Skeletal muscle satellite cell (primary cell): ENCODE measurements at regions not wholly inside any gene's neighbourhood (a gene's known extent, or its start where the extent isn't known, plus 50 kb on each side); places are given as distances from the start of the nearest gene placed in this dataset.

ENCODE experiments used
- H3K27me3 ChIP-seq: 2 replicates; pipeline ENCODE4 v1.7.0; 2013; ENCODE audit warnings: low read length; ENCODE audit not compliant: control insufficient read depth, insufficient read depth
- H3K36me3 ChIP-seq: 2 replicates; pipeline ENCODE4 v1.7.0; 2013; ENCODE audit warnings: mild to moderate bottlenecking, control low read depth, low read length; ENCODE audit not compliant: insufficient read depth
- H3K4me1 ChIP-seq: 2 replicates; pipeline ENCODE4 v1.7.0; 2013; ENCODE audit warnings: low read length; ENCODE audit not compliant: control insufficient read depth, insufficient read depth
- H3K4me2 ChIP-seq: 2 replicates; pipeline ENCODE4 v1.7.0; 2013; ENCODE audit warnings: mild to moderate bottlenecking, low read length
- H3K4me3 ChIP-seq: 2 replicates; pipeline ENCODE4 v1.7.0; 2013; ENCODE audit warnings: low read length
- H3K9ac ChIP-seq: 2 replicates; pipeline ENCODE4 v1.7.0; 2013; ENCODE audit warnings: mild to moderate bottlenecking, low read depth, low read length, moderate library complexity
- H3K9me3 ChIP-seq: replicated peaks from 2 replicates; pipeline ENCODE4 v1.7.0; 2013; ENCODE audit warnings: mild to moderate bottlenecking, control low read depth, low read length

DNA sequence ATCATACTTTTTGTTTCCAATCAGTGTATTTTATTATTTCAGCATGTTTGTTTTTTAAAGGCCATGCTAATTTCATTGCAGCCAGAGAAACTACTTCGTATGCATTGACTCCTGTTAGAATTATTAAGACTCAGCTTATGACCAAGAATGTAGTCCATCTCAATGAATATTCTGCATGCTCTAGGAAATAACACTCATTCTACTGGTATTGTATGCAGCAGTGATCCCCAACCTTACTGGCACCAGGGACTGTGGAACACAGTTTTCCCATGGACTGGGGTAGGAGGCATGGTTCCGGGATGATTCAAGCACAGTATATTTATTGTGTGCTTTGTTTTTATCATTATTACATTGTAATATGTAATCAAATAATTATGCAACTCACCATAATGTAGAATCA, 356.9 kb downstream of the DSEL start:
- no peaks in the 10 kb centered on the region for H3K9me3 ChIP-seq
- no peaks in the 10 kb centered on the region for H3K27me3 ChIP-seq
- H3K4me1 ChIP-seq = no peaks in the 10 kb centered on the region
- no peak overlapping the region for H3K9ac ChIP-seq
- H3K4me2 ChIP-seq = no peak overlapping the region
- no peak overlapping the region for H3K4me3 ChIP-seq
- H3K36me3 ChIP-seq = no peaks in the 10 kb centered on the region

GRCh38 chr18:67154979-67155378, 361.5 kb downstream of the DSEL start:
- no peak overlapping the region for H3K9ac ChIP-seq
- no peaks in the 10 kb centered on the region for H3K36me3 ChIP-seq
- H3K4me3 ChIP-seq = no peak overlapping the region
- no peaks in the 10 kb centered on the region for H3K9me3 ChIP-seq
- no peak overlapping the region for H3K4me2 ChIP-seq
- H3K4me1 ChIP-seq = no peaks in the 10 kb centered on the region
- no peaks in the 10 kb centered on the region for H3K27me3 ChIP-seq

DNA sequence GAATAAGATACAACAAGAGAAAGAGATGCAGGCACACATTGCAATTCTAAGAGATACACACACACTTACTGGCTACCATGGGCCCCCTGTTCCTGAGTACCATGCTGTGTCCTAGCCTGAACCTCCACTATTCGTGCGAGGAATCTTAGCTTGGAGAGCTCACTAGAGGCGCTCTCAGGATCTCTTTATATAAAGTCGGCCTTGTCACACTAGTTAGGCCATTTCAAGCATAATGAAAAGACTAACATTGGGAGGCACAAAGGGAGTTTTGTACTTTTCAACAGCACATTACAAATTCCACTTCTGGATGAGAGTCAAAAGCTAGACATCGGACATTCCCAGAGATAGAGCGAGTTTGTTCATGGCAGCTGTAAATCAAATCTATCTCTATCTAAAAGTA, 365.2 kb downstream of the DSEL start:
- no peaks in the 10 kb centered on the region for H3K27me3 ChIP-seq
- no peak overlapping the region for H3K4me3 ChIP-seq
- no peak overlapping the region for H3K4me2 ChIP-seq
- no peaks in the 10 kb centered on the region for H3K36me3 ChIP-seq
- H3K9me3 ChIP-seq = no peaks in the 10 kb centered on the region
- H3K4me1 ChIP-seq = no peaks in the 10 kb centered on the region
- H3K9ac ChIP-seq = no peak overlapping the region

DNA sequence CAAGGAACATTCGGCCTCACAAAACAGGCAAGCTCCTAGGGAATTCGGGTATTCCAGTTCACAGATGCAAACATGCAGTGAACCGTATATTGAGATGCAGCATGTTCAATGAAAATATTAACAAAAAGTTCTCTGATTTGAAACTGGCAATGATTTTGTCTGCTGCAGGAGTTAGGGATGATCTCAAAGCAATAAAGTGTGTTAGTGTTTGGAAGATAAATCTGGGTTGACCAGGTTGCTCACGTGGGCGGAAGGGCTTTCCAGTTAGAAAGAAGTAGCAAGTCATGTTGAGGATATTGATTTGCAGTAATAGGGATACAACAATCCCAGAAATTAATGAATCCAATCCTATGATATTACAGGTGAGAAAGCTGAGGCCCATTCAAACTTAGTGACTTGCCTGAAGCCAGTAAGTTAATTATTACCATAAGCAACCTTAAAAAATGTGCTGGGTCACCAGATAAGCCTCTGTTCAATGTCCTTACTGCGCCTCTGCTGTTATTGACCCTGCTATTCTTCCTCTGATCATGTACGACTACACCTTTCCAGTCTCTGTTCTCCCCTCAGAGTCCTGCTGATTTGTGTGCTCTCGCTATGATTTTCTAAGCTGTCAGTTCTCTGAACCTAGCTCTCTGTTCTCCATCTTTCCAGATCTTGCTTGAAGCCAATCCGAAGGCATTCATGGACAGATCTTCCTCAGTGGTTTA, 370.8 kb downstream of the DSEL start:
- Histone ChIP-seq H3K4me3 (no peak overlapping the region), H3K9me3 (no peaks in the 10 kb centered on the region), H3K9ac (no peak overlapping the region), H3K36me3 (no peaks in the 10 kb centered on the region), H3K27me3 (no peaks in the 10 kb centered on the region), H3K4me2 (no peak overlapping the region), H3K4me1 (no peaks in the 10 kb centered on the region)

- H3K4me2 ChIP-seq = no peak overlapping the region
- H3K4me1 ChIP-seq = no peaks in the 10 kb centered on the region
- H3K36me3 ChIP-seq = no peaks in the 10 kb centered on the region
- H3K9me3 ChIP-seq = no peaks in the 10 kb centered on the region
- no peak overlapping the region for H3K4me3 ChIP-seq
- H3K27me3 ChIP-seq = no peaks in the 10 kb centered on the region
- H3K9ac ChIP-seq = no peak overlapping the region
These were observed 372.2 kb downstream of the DSEL start for GRCh38 chr18:67144329-67144728.

DNA sequence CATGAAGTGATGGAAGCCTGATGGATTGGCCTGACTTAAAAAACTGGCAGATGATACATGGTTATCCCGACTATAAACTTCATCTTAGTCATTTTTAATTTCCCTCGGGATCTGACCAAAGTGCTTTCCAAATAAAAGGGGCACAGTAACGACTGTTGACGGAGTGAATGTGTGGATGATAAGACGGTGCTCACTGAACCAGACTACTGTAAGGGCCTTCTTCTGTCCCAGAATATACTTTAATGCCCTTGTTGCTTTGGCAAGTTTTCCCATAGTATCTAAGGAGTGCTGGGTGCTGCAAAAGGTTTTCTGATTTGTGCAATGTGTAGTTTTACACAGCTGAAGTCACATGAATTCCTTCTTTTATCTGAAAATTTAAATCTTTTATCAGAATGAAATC, 373.5 kb downstream of the DSEL start:
- no peak overlapping the region for H3K9ac ChIP-seq
- H3K36me3 ChIP-seq = no peaks in the 10 kb centered on the region
- H3K27me3 ChIP-seq = no peaks in the 10 kb centered on the region
- H3K4me1 ChIP-seq = no peaks in the 10 kb centered on the region
- no peak overlapping the region for H3K4me2 ChIP-seq
- no peak overlapping the region for H3K4me3 ChIP-seq
- H3K9me3 ChIP-seq = no peaks in the 10 kb centered on the region

DNA sequence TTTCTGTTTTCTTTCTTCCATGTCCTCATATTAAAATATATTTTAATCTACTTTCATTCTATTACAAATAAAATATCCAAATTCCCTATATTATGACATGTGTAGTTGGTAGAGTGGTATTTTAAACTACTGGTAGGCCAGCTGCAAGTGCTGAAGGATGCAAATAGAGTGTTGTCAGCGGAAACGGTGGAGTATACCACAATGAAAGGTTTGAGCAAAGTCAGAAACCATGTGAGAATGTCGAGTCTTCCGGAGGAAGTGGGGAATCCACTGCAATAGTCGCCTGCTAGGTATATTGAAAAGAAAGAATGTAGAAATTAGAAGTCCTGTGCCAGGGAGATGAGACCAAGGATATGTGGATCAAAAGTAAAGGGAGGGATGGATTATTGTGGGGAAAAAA, 373.9 kb downstream of the DSEL start:
- Histone ChIP-seq H3K27me3 (no peaks in the 10 kb centered on the region), H3K4me2 (no peak overlapping the region), H3K4me3 (no peak overlapping the region), H3K9ac (no peak overlapping the region), H3K4me1 (no peaks in the 10 kb centered on the region), H3K9me3 (no peaks in the 10 kb centered on the region), H3K36me3 (no peaks in the 10 kb centered on the region)

DNA sequence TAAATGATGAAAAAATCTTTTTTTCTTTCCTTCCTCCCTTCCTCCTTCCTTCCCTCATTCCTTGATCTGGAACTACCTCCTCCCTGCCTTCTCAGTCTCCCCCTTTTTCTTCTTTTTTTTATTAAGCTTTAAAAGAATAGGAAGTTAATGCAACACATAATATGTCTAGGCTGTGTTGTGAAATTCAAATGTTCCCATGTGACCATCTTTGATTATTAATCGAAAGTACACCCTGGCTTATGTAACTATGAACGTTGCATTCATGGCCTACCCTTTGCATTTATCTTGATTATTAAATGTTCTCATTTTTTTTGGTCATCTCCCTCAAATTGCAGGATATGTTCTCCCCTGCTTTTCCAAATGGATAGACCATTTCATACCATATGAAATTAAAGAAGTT, 376.0 kb downstream of the DSEL start:
- H3K9ac ChIP-seq = no peak overlapping the region
- no peak overlapping the region for H3K4me2 ChIP-seq
- H3K36me3 ChIP-seq = no peaks in the 10 kb centered on the region
- no peaks in the 10 kb centered on the region for H3K27me3 ChIP-seq
- no peaks in the 10 kb centered on the region for H3K4me1 ChIP-seq
- H3K9me3 ChIP-seq = no peaks in the 10 kb centered on the region
- H3K4me3 ChIP-seq = no peak overlapping the region

GRCh38 chr18:67139899-67140298, 376.6 kb downstream of the DSEL start:
- no peaks in the 10 kb centered on the region for H3K9me3 ChIP-seq
- no peak overlapping the region for H3K4me3 ChIP-seq
- no peaks in the 10 kb centered on the region for H3K27me3 ChIP-seq
- no peaks in the 10 kb centered on the region for H3K4me1 ChIP-seq
- H3K4me2 ChIP-seq = no peak overlapping the region
- H3K36me3 ChIP-seq = no peaks in the 10 kb centered on the region
- no peak overlapping the region for H3K9ac ChIP-seq

DNA sequence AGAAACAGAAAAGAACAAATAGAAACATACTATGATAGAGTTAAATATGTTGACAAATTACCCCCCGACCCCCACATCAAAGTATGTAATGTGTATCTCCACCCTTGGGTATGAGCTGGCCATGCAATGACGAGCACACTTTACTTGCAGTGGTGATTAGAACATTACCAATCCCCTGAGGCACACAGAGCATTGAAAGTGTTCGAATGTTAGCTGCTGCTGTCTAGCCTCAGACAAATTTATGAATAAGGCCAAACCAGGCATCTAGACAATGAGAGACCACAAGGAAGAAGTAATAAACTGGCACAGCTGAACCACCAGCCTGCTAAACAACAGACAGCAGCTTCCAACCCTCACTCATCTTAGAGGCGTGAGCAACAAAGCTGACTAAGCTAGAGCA, 380.5 kb downstream of the DSEL start:
- Histone ChIP-seq H3K4me3 (no peak overlapping the region), H3K4me1 (no peaks in the 10 kb centered on the region), H3K9me3 (no peaks in the 10 kb centered on the region), H3K36me3 (no peaks in the 10 kb centered on the region), H3K4me2 (no peak overlapping the region), H3K9ac (no peak overlapping the region), H3K27me3 (no peaks in the 10 kb centered on the region)

- Histone ChIP-seq H3K9ac (no peak overlapping the region), H3K4me2 (no peak overlapping the region), H3K4me3 (no peak overlapping the region), H3K9me3 (no peaks in the 10 kb centered on the region), H3K27me3 (no peaks in the 10 kb centered on the region), H3K4me1 (no peaks in the 10 kb centered on the region), H3K36me3 (no peaks in the 10 kb centered on the region)
These were observed 381.6 kb downstream of the DSEL start for GRCh38 chr18:67134911-67135310.

DNA sequence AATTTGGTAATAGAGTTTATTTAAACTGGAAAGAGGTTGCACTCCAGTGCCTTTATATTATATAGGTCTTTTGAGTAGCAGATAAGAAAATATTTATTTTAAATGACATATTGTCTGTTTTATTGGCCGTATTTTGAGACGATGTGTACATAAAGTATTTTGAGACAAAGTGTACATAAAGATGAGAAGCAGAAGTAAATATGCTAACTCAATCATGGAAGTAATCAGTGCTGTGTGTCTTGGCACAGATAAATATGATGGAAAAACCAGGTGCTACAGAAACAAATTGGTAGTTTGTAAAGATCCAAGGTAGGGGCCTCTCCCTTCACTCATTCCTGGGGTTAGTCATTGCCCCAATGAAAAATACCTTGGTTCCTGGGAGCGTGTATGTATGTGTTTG, 382.9 kb downstream of the DSEL start:
- no peaks in the 10 kb centered on the region for H3K9me3 ChIP-seq
- H3K27me3 ChIP-seq = no peaks in the 10 kb centered on the region
- no peak overlapping the region for H3K4me2 ChIP-seq
- no peaks in the 10 kb centered on the region for H3K4me1 ChIP-seq
- no peak overlapping the region for H3K4me3 ChIP-seq
- H3K9ac ChIP-seq = no peak overlapping the region
- H3K36me3 ChIP-seq = no peaks in the 10 kb centered on the region
